Osteoblast (primary cell): ENCODE measurements at regions not wholly inside any gene's neighbourhood (a gene's known extent, or its start where the extent isn't known, plus 50 kb on each side); places are given as distances from the start of the nearest gene placed in this dataset.

Experiments used
- DNase-seq: peaks from one replicate; pipeline ENCODE4 v3.0.0; 2011; ENCODE audit warnings: low spot score, mixed read lengths; ENCODE audit not compliant: insufficient read length; ENCODE audit errors: missing footprints
- H2AFZ ChIP-seq: 2 replicates; pipeline ENCODE4 v1.6.0; 2011; ENCODE audit warnings: mild to moderate bottlenecking, low read length
- H3K27ac ChIP-seq: 2 replicates; pipeline ENCODE4 v1.5.1; 2011; ENCODE audit warnings: mild to moderate bottlenecking, low read depth, low read length, moderate library complexity
- H3K27me3 ChIP-seq: 2 replicates; pipeline ENCODE4 v1.6.0; 2012; ENCODE audit warnings: mild to moderate bottlenecking, control low read depth, inconsistent platforms, low read length, moderate library complexity; ENCODE audit not compliant: insufficient read depth
- H3K36me3 ChIP-seq: 2 replicates; pipeline ENCODE4 v1.5.1; 2011; ENCODE audit warnings: mild to moderate bottlenecking, low read length, control low read depth, moderate library complexity; ENCODE audit not compliant: insufficient read depth
- H3K4me1 ChIP-seq: 2 replicates; pipeline ENCODE4 v1.5.1; 2011; ENCODE audit warnings: mild to moderate bottlenecking, low read length, control low read depth, moderate library complexity; ENCODE audit not compliant: insufficient read depth
- H3K4me2 ChIP-seq: 2 replicates; pipeline ENCODE4 v1.6.0; 2011; ENCODE audit warnings: mild to moderate bottlenecking, low read length; ENCODE audit not compliant: insufficient read depth
- H3K4me3 ChIP-seq: fragments of 200-600 bp; sonication (generic); 3 replicates; pipeline ENCODE4 v1.5.1; 2012; ENCODE audit warnings: mild to moderate bottlenecking, low read length, inconsistent platforms; ENCODE audit not compliant: insufficient read depth
- H3K79me2 ChIP-seq: 2 replicates; pipeline ENCODE4 v1.6.0; 2012; ENCODE audit warnings: mild to moderate bottlenecking, low read length, control low read depth, inconsistent platforms; ENCODE audit not compliant: insufficient read depth
- H3K9me3 ChIP-seq: 2 replicates; pipeline ENCODE4 v1.5.1; 2011; ENCODE audit warnings: low read depth, low read length, control low read depth
- H4K20me1 ChIP-seq: 2 replicates; pipeline ENCODE4 v1.6.0; 2012; ENCODE audit warnings: mild to moderate bottlenecking, low read length, control low read depth; ENCODE audit not compliant: insufficient read depth
- CTCF ChIP-seq: IDR thresholded peaks from 2 replicates; pipeline ENCODE4 v1.5.1; 2011; ENCODE audit warnings: mild to moderate bottlenecking, low read depth, low read length, moderate library complexity; ENCODE audit errors: extremely low read depth

GRCh38 chr18:71707400-71707799, 836.7 kb downstream of the CBLN2 start:
- no peak for TF ChIP-seq CTCF
- Histone ChIP-seq H3K9me3 (peaks cover 3% of the 10 kb centered on the region), H2AFZ (no peak overlapping the region), H3K4me1 (no peaks in the 10 kb centered on the region), H3K36me3 (no peaks in the 10 kb centered on the region), H3K27ac (no peak overlapping the region), H3K79me2 (no peaks in the 10 kb centered on the region), H4K20me1 (no peaks in the 10 kb centered on the region), H3K4me2 (no peak overlapping the region), H3K4me3 (no peak overlapping the region), H3K27me3 (no peaks in the 10 kb centered on the region)
- DNase-seq, result no peak

- Histone ChIP-seq H3K4me1 (no peaks in the 10 kb centered on the region), H3K27me3 (no peaks in the 10 kb centered on the region), H2AFZ (no peak overlapping the region), H3K27ac (no peak overlapping the region), H3K9me3 (no peaks in the 10 kb centered on the region), H3K4me3 (no peak overlapping the region), H3K79me2 (no peaks in the 10 kb centered on the region), H3K36me3 (no peaks in the 10 kb centered on the region), H4K20me1 (no peaks in the 10 kb centered on the region), H3K4me2 (no peak overlapping the region)
- TF ChIP-seq CTCF, result no peak
- no peak for DNase-seq
Measured at GRCh38 chr18:71689416-71690160, 854.6 kb downstream of the CBLN2 start.

- H3K79me2 ChIP-seq, result no peaks in the 10 kb centered on the region
- H4K20me1 ChIP-seq, result no peaks in the 10 kb centered on the region
- H3K27me3 ChIP-seq, result no peaks in the 10 kb centered on the region
- no peak for DNase-seq
- H3K9me3 ChIP-seq, result no peaks in the 10 kb centered on the region
- no peak overlapping the region for H3K4me3 ChIP-seq
- H2AFZ ChIP-seq, result no peak overlapping the region
- no peak overlapping the region for H3K4me2 ChIP-seq
- H3K36me3 ChIP-seq, result no peaks in the 10 kb centered on the region
- H3K27ac ChIP-seq, result no peak overlapping the region
- no peak for TF ChIP-seq CTCF
- H3K4me1 ChIP-seq, result no peaks in the 10 kb centered on the region
Measured at GRCh38 chr18:71682591-71682990, 861.6 kb downstream of the CBLN2 start.

- H3K4me2 ChIP-seq, result no peak overlapping the region
- no peaks in the 10 kb centered on the region for H3K79me2 ChIP-seq
- H3K27ac ChIP-seq, result no peak overlapping the region
- no peak overlapping the region for H3K4me3 ChIP-seq
- no peaks in the 10 kb centered on the region for H4K20me1 ChIP-seq
- no peak for TF ChIP-seq CTCF
- no peak for DNase-seq
- no peak overlapping the region for H2AFZ ChIP-seq
- peaks cover 2% of the 10 kb centered on the region for H3K9me3 ChIP-seq
- no peaks in the 10 kb centered on the region for H3K36me3 ChIP-seq
- H3K27me3 ChIP-seq, result no peaks in the 10 kb centered on the region
- no peaks in the 10 kb centered on the region for H3K4me1 ChIP-seq
Measured at GRCh38 chr18:71678144-71678543, 866.0 kb downstream of the CBLN2 start.
